ENCODE measurements at regions not wholly inside any gene's neighbourhood (a gene's known extent, or its start where the extent isn't known, plus 50 kb on each side); places are given as distances from the start of the nearest gene placed in this dataset.

- DNase-seq: no peak
Observed at GRCh38 chr9:777978-778377, 63.5 kb upstream of the DMRT1 start.

DNA sequence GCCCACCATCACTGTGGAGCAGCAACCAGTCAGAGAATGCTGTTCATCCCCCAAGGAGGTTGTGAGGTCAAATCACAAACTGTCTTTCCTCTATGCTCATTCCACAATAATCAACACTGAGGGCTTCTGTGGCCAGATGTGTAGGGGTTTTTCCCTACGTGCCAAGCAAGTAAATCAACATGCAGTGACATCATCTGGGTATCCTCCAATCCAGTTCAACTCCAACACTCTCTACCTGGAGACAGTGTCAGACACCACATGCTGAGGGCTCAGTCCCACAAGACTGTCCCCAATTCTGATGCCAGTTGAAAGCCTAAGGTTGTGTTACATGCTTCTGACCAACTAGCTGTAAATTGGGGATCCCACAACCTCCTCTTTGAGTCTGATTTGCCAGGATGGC lies 57.3 kb upstream of the DMRT1 start:
- DNase-seq: no peak

GRCh38 chr9:784916-785315 lies 56.6 kb upstream of the DMRT1 start:
- DNase-seq: no peak

DNA sequence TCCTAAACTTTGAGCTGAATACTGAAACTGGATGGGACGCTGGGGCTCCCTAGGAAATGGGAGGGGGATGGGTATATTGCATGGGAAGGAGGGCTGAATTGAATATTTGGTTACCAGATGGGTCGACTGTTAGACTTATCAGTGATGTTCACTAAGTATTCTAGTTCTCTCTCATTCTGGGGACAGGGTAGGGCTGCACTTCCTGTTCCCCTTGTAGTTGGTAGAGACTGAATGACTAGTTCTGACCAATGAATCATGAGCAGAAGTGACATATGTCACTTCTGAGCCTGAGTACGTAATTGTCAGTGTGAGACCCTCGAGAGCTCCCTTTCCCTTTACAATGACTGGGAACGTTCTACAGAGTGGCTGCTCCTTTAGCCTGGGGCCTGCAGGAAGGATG lies 55.5 kb upstream of the DMRT1 start:
- no peak for DNase-seq

- no peak for DNase-seq
Observed at GRCh38 chr9:786405-786804, 55.1 kb upstream of the DMRT1 start.

GRCh38 chr9:788777-789176 lies 52.7 kb upstream of the DMRT1 start:
- no peak for DNase-seq
